Natural killer cell (primary cell): ENCODE measurements at regions not wholly inside any gene's neighbourhood (a gene's known extent, or its start where the extent isn't known, plus 50 kb on each side); places are given as distances from the start of the nearest gene placed in this dataset.
"Not testable (repeated sequence)": the region's sequence is repeated elsewhere in the genome, so short reads cannot be mapped to it uniquely, and the experiment has no call there.

ENCODE experiments used
- ATAC-seq, 3 donors: fragments of 150-1000 bp in 2 of 3; fragments of 200-7000 bp in 1 of 3; cut with Tn5 transposase; 1 replicate in 1 of 3; 2 replicates in 2 of 3; pipeline ENCODE4 v1.10.0; 2021; ENCODE audit warnings: mild to moderate bottlenecking in 2 of 3, moderate library complexity in 2 of 3
- DNase-seq, 2 donors: peaks; one replicate each; pipeline versions ENCODE4 v3.0.0 to v3.0.0-alpha.2; 2013 to 2021; ENCODE audit warnings: mixed read lengths in 1 of 2
- H3K27ac ChIP-seq: one replicate; pipeline ENCODE4 v1.5.1; 2013; ENCODE audit warnings: mild to moderate bottlenecking, low read length
- H3K27me3 ChIP-seq: one replicate; pipeline ENCODE4 v1.6.1; 2013; ENCODE audit warnings: low read length; ENCODE audit not compliant: control insufficient read depth, insufficient read depth
- H3K36me3 ChIP-seq: one replicate; pipeline ENCODE4 v1.6.1; 2013; ENCODE audit warnings: low read length; ENCODE audit not compliant: control insufficient read depth, insufficient read depth
- H3K4me1 ChIP-seq: one replicate; pipeline ENCODE4 v1.6.1; 2013; ENCODE audit warnings: low read length; ENCODE audit not compliant: control insufficient read depth, insufficient read depth
- H3K4me3 ChIP-seq: one replicate; pipeline ENCODE4 v1.5.1; 2013; ENCODE audit warnings: low read length
- H3K9me3 ChIP-seq: one replicate; pipeline ENCODE4 v1.6.1; 2013; ENCODE audit warnings: low read length; ENCODE audit not compliant: control insufficient read depth, insufficient read depth
- H3K27ac Mint-ChIP-seq, 2 donors: one replicate each; pipeline ENCODE4 v1.8.0; 2022; ENCODE audit warnings: mild to moderate bottlenecking in 2 of 2, mixed read lengths in 2 of 2, moderate library complexity in 1 of 2
- H3K27me3 Mint-ChIP-seq, 2 donors: one replicate each; pipeline ENCODE4 v1.8.0; 2022; ENCODE audit warnings: low read depth in 2 of 2, mixed read lengths in 2 of 2
- H3K36me3 Mint-ChIP-seq: one replicate; pipeline ENCODE4 v1.8.0; 2022; ENCODE audit warnings: mixed read lengths
- H3K4me1 Mint-ChIP-seq, 2 donors: one replicate each; pipeline ENCODE4 v1.8.0; 2022; ENCODE audit warnings: mixed read lengths in 2 of 2
- H3K4me3 Mint-ChIP-seq: one replicate; pipeline ENCODE4 v1.8.0; 2022; ENCODE audit warnings: mild to moderate bottlenecking, moderate library complexity, mixed read lengths
- H3K9me3 Mint-ChIP-seq, 2 donors: one replicate each; pipeline ENCODE4 v1.8.0; 2022; ENCODE audit warnings: mixed read lengths in 2 of 2
- WGBS: methylation state at CpG from one replicate; pipeline ENCODE4 v1.1.7; 2013; ENCODE audit warnings: missing lambda C conversion rate; ENCODE audit not compliant: insufficient coverage; 5-methylcytosine and 5-hydroxymethylcytosine counted together
- intact Hi-C: fragments of 100-400 bp; cut with micrococcal nuclease; formaldehyde crosslinking; loops from one replicate; pipeline ENCODE4 v1.14.2; 2022

GRCh38 chr7:39774341-39774851 is 151.0 kb downstream of the RALA start:
- H3K36me3 Mint-ChIP-seq, H3K27me3 Mint-ChIP-seq, H3K36me3 ChIP-seq, H3K4me1 Mint-ChIP-seq, intact Hi-C loops, H3K27ac ChIP-seq, H3K9me3 ChIP-seq, H3K27ac Mint-ChIP-seq, H3K4me1 ChIP-seq, ATAC-seq, H3K9me3 Mint-ChIP-seq, H3K4me3 ChIP-seq, DNase-seq, H3K4me3 Mint-ChIP-seq, H3K27me3 ChIP-seq: not testable (repeated sequence)
- WGBS = 94% methylated on average over 9 of the region's 9 CpGs

- H3K4me3 Mint-ChIP-seq, H3K4me1 Mint-ChIP-seq, H3K36me3 Mint-ChIP-seq, H3K9me3 Mint-ChIP-seq, H3K4me1 ChIP-seq, H3K27me3 ChIP-seq, DNase-seq, H3K36me3 ChIP-seq, H3K9me3 ChIP-seq, intact Hi-C loops, H3K27ac ChIP-seq, H3K27ac Mint-ChIP-seq, H3K27me3 Mint-ChIP-seq, ATAC-seq, H3K4me3 ChIP-seq: not testable (repeated sequence)
- 90% methylated on average over 4 of the region's 4 CpGs for WGBS
Measured at GRCh38 chr7:39781557-39781956, 158.2 kb downstream of the RALA start.

DNA sequence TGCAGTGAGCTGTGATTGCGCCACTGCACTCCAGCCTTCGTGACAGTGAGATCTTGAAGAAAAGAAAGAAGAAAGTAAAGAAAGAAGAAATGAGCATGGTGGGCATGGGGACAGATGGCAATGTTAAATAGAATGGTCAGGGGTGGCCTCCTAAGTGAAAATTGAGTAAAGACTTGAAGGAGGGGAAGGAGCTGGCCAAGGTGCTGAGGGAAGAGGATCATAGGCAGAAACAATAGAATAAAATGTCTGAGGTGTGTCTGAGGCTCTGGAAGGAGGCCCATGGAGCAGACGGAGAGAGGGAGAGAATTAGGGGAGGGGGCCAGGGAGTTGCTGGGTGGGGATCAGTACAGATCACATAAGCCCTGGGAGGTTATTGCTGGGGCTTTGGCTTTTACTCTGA is 163.1 kb downstream of the RALA start:
- H3K36me3 ChIP-seq, ATAC-seq, intact Hi-C loops, H3K27me3 ChIP-seq, H3K4me1 ChIP-seq, H3K4me1 Mint-ChIP-seq, H3K9me3 ChIP-seq, H3K27ac ChIP-seq, H3K27me3 Mint-ChIP-seq, DNase-seq, H3K4me3 Mint-ChIP-seq, H3K27ac Mint-ChIP-seq, H3K36me3 Mint-ChIP-seq, H3K9me3 Mint-ChIP-seq, H3K4me3 ChIP-seq: not testable (repeated sequence)
- 97% methylated on average over 3 of the region's 3 CpGs for WGBS

GRCh38 chr7:39791035-39791434 is 159.0 kb upstream of the CDK13 start:
- H3K4me3 Mint-ChIP-seq, H3K27ac Mint-ChIP-seq, H3K27me3 Mint-ChIP-seq, H3K4me1 ChIP-seq, H3K9me3 Mint-ChIP-seq, H3K27me3 ChIP-seq, H3K36me3 Mint-ChIP-seq, DNase-seq, H3K4me1 Mint-ChIP-seq, intact Hi-C loops, ATAC-seq, H3K9me3 ChIP-seq, H3K4me3 ChIP-seq, H3K36me3 ChIP-seq, H3K27ac ChIP-seq: not testable (repeated sequence)
- WGBS = 95% methylated on average over 2 of the region's 4 CpGs

GRCh38 chr7:39791911-39792310 is 158.1 kb upstream of the CDK13 start:
- H3K4me3 Mint-ChIP-seq = not testable (repeated sequence)

GRCh38 chr7:39793026-39793425 is 157.0 kb upstream of the CDK13 start:
- H3K27ac Mint-ChIP-seq, H3K9me3 Mint-ChIP-seq, H3K9me3 ChIP-seq, H3K4me1 Mint-ChIP-seq, H3K4me3 ChIP-seq, intact Hi-C loops, H3K36me3 ChIP-seq, ATAC-seq, H3K36me3 Mint-ChIP-seq, H3K27ac ChIP-seq, H3K27me3 Mint-ChIP-seq, H3K4me1 ChIP-seq, H3K4me3 Mint-ChIP-seq, DNase-seq, H3K27me3 ChIP-seq: not testable (repeated sequence)
- 99% methylated on average over 22 of the region's 22 CpGs for WGBS

More at GRCh38 chr7:39791911-39792310, 158.1 kb upstream of the CDK13 start:
- H3K27ac Mint-ChIP-seq, H3K27ac ChIP-seq, ATAC-seq, intact Hi-C loops, H3K4me3 ChIP-seq, H3K9me3 ChIP-seq, DNase-seq, H3K9me3 Mint-ChIP-seq, H3K27me3 ChIP-seq, H3K36me3 ChIP-seq, H3K27me3 Mint-ChIP-seq, H3K36me3 Mint-ChIP-seq, H3K4me1 ChIP-seq, H3K4me1 Mint-ChIP-seq: not testable (repeated sequence)
- 96% methylated on average over 16 of the region's 16 CpGs for WGBS

GRCh38 chr7:39793851-39794250 is 156.2 kb upstream of the CDK13 start:
- H3K27ac ChIP-seq, H3K36me3 Mint-ChIP-seq, H3K4me1 ChIP-seq, H3K27me3 ChIP-seq, DNase-seq, H3K4me1 Mint-ChIP-seq, intact Hi-C loops, H3K4me3 ChIP-seq, H3K27me3 Mint-ChIP-seq, H3K36me3 ChIP-seq, H3K27ac Mint-ChIP-seq, H3K4me3 Mint-ChIP-seq, H3K9me3 Mint-ChIP-seq, H3K9me3 ChIP-seq, ATAC-seq: not testable (repeated sequence)
- 95% methylated on average over 22 of the region's 23 CpGs for WGBS

DNA sequence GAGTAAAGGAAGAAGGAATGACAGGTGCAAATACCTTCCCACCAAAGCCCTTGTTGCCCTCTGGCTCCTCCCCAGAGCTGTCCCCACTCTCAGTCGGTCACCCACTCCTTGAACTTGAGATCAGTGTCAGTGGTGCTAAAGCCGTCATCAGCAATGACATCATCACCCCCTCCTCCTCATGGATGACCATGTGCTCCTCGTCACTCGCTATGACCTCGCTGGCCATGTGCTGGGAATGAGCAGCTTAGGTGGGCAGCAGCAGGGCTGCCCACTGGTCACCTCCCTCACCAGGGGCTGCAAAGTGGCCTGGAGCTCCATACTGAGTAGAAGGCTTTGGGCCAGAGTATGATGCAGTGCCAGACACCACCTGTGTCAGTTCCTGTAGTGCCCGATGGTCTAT is 153.1 kb upstream of the CDK13 start:
- H3K9me3 Mint-ChIP-seq, H3K27ac Mint-ChIP-seq, H3K27me3 Mint-ChIP-seq, H3K9me3 ChIP-seq, DNase-seq, ATAC-seq, H3K27me3 ChIP-seq, H3K4me1 ChIP-seq, H3K4me3 ChIP-seq, intact Hi-C loops, H3K27ac ChIP-seq, H3K4me1 Mint-ChIP-seq, H3K4me3 Mint-ChIP-seq, H3K36me3 ChIP-seq, H3K36me3 Mint-ChIP-seq: not testable (repeated sequence)
- WGBS = 86% methylated on average over 3 of the region's 6 CpGs
